ENCODE measurements at regions not wholly inside any gene's neighbourhood (a gene's known extent, or its start where the extent isn't known, plus 50 kb on each side); places are given as distances from the start of the nearest gene placed in this dataset.

DNA sequence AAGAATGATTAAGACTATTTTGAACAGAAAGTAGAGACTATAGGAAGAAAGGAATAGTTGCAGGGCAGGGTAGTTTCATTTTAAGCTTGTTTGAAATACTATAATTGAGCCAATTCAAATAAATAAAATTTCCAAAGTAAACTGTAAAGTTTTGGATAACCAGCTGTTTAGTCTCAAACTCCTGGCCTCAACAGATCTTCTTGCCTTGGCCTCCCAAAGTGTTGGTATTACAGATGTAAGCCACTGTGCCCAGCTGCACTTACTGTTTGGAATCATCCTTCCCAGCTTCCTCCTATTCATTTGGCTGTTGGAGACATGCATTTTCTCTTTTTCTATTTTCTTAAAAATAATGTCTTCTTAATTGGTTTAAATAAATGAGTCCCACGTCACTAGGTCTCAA lies 231.0 kb downstream of the NNT start:
- TF ChIP-seq POLR2A (IDR thresholded peaks at IDR 0.05), result no peak
- TF ChIP-seq, protein P1, sequence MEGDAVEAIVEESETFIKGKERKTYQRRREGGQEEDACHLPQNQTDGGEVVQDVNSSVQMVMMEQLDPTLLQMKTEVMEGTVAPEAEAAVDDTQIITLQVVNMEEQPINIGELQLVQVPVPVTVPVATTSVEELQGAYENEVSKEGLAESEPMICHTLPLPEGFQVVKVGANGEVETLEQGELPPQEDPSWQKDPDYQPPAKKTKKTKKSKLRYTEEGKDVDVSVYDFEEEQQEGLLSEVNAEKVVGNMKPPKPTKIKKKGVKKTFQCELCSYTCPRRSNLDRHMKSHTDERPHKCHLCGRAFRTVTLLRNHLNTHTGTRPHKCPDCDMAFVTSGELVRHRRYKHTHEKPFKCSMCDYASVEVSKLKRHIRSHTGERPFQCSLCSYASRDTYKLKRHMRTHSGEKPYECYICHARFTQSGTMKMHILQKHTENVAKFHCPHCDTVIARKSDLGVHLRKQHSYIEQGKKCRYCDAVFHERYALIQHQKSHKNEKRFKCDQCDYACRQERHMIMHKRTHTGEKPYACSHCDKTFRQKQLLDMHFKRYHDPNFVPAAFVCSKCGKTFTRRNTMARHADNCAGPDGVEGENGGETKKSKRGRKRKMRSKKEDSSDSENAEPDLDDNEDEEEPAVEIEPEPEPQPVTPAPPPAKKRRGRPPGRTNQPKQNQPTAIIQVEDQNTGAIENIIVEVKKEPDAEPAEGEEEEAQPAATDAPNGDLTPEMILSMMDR (IDR thresholded peaks at IDR 0.05), result no peak

Data from body of pancreas (tissue), 4 donors.